Heart left ventricle (tissue), 16 donors: ENCODE measurements at regions not wholly inside any gene's neighbourhood (a gene's known extent, or its start where the extent isn't known, plus 50 kb on each side); places are given as distances from the start of the nearest gene placed in this dataset.

Experiments
- ATAC-seq, 4 donors: fragments of 200-7000 bp; cut with Tn5 transposase; one replicate each; pipeline ENCODE4 v1.9.1; 2020 to 2022; ENCODE audit warnings: moderate library complexity in 4 of 4, mild to moderate bottlenecking in 3 of 4, moderate number of reproducible peaks in 1 of 4
- DNase-seq, 5 donors: peaks; one replicate each; pipeline ENCODE4 v3.0.0-alpha.2; 2020
- H3K27ac ChIP-seq, 12 donors: fragments of 200-600 bp; sonication (generic) in 4 of 12; one replicate each; pipeline versions ENCODE4 v1.5.0 to v1.8.0; 2016 to 2022; ENCODE audit warnings: mild to moderate bottlenecking in 2 of 12
- H3K27me3 ChIP-seq, 9 donors: fragments of 200-600 bp; sonication (generic) in 2 of 9; one replicate each; pipeline versions ENCODE4 v1.5.1 to v1.8.0; 2016 to 2022; ENCODE audit warnings: mild to moderate bottlenecking in 3 of 9
- H3K36me3 ChIP-seq, 9 donors: fragments of 200-600 bp; sonication (generic) in 2 of 9; one replicate each; pipeline versions ENCODE4 v1.5.0 to v1.8.0; 2018 to 2022; ENCODE audit warnings: mild to moderate bottlenecking in 2 of 9
- H3K4me1 ChIP-seq, 12 donors: fragments of 200-600 bp; sonication (generic) in 4 of 12; one replicate each; pipeline versions ENCODE4 v1.5.0 to v1.8.0; 2016 to 2022; ENCODE audit warnings: mild to moderate bottlenecking in 3 of 12
- H3K4me3 ChIP-seq, 12 donors: fragments of 200-600 bp; sonication (generic) in 4 of 12; one replicate each; pipeline versions ENCODE4 v1.5.0 to v1.8.0; 2017 to 2022; ENCODE audit warnings: mild to moderate bottlenecking in 9 of 12, moderate library complexity in 4 of 12
- H3K9me3 ChIP-seq, 12 donors: fragments of 200-600 bp; sonication (generic) in 4 of 12; one replicate each; pipeline versions ENCODE4 v1.5.0 to v1.8.0; 2016 to 2022; ENCODE audit warnings: mild to moderate bottlenecking in 1 of 12
- CTCF ChIP-seq, 12 donors: fragments of 200-600 bp; sonication (generic) in 4 of 12; IDR thresholded peaks; one replicate each; pipeline versions ENCODE4 v1.5.0 to v1.8.0; 2018 to 2022; ENCODE audit warnings: antibody characterized with exemption in 12 of 12, mild to moderate bottlenecking in 5 of 12
- POLR2A ChIP-seq, 2 donors: fragments of 450-650 bp; IDR thresholded peaks; one replicate each; pipeline ENCODE4 v1.6.1; 2017; ENCODE audit warnings: antibody characterized with exemption in 2 of 2, mild to moderate bottlenecking in 2 of 2, moderate library complexity in 2 of 2
- WGBS, 4 donors: extraction: QIAGEN DNeasy Blood & Tissue Kit in 2 of 4; methylation state at CpG; one replicate each; pipeline versions ENCODE4 v1.1.5 to v1.1.7; 2013 to 2018; 5-methylcytosine and 5-hydroxymethylcytosine counted together
- intact Hi-C, 10 donors: fragments of 100-400 bp; cut with DNase I; formaldehyde crosslinking; loops; one replicate each; pipeline versions ENCODE4 v1.11.1 to v1.14.2; 2022
- donor health status: ischemic (EF 13 %, LVEDD 7.1; RV severe dilation, severe dysfunction).
- donor health status: healthy with polysubstance abuse.
- donor health status: DM: no; HTN: yes; CAD: no.
- donor health status: DM: no; HTN: no; CAD: no.
- donor health status: ischemic (EF 25% LVEDD 6.9; RV normal size, moderate dysfunction).
- donor health status: ischemic (EF 25% LVEDD 5.7; RV mildly dilated, moderate dysfunction).
- donor health status: healthy.
- donor health status: DM: yes; HTN: yes; CAD: no.
- donor health status: ischemic (EF 35%, LVEDD 5.7; RV mildly dilated, moderate dysfunction).
- donor health status: nonischemic (EF 11% LVEDD 7.7; RV severe dilation, severe dysfunction).
- donor health status: DM: yes; HTN: yes; CAD: no.
- donor health status: PGD.
- donor health status: ischemic (EF 29% LVEDD 5.4; RV normal size, mild dysfunction).
- donor health status: nonischemic (EF 23%, LVEDD 6.1; RV moderate dilation, normal function).

- intact Hi-C loops: no loop called here
- DNase-seq (no peak), ATAC-seq (no peak)
- H3K36me3 ChIP-seq: no peaks in the 10 kb centered on the region
- no peaks in the 10 kb centered on the region for H3K4me1 ChIP-seq
- no peaks in the 10 kb centered on the region for H3K27me3 ChIP-seq
- WGBS, 4 donors: 69 to 95% (median 92%) methylated on average over 1 of the region's 1 CpG
- no peak overlapping the region for H3K4me3 ChIP-seq
- H3K9me3 ChIP-seq: no peaks in the 10 kb centered on the region
- no peak for TF ChIP-seq POLR2A (IDR thresholded peaks at IDR 0.05)
- no peak overlapping the region for H3K27ac ChIP-seq
Measured at GRCh38 chrX:150052226-150052625, 113.9 kb upstream of the EOLA2 start.

DNA sequence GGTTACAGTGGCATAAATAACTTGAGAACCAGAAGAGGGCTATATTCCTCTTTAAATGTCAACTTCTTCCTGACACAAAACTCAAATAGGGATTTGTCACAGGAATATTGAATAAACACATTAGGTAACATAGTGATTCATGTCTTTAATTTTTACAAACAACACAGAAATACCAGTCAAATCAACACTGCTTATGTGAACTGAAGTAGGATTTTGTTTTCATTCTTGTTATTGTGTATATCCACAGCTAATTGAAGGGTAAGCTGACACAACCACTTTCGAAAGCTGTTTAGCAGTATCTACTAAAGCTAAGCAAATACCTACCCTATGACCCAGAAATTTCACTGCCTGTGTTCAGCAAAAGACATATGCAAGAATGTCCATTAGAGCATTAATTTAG, 120.4 kb upstream of the EOLA2 start:
- TF ChIP-seq POLR2A (IDR thresholded peaks at IDR 0.05) (no peak), CTCF (IDR thresholded peaks at IDR 0.05) (no peak)
- WGBS, 4 donors: 83 to 95% (median 94%) methylated on average over 1 of the region's 1 CpG
- no peaks in the 10 kb centered on the region for H3K9me3 ChIP-seq
- DNase-seq (no peak), ATAC-seq (no peak)
- no peak overlapping the region for H3K27ac ChIP-seq
- H3K4me3 ChIP-seq: no peak overlapping the region
- no peaks in the 10 kb centered on the region for H3K36me3 ChIP-seq
- no peaks in the 10 kb centered on the region for H3K27me3 ChIP-seq
- intact Hi-C loops: no loop called here
- peaks cover 0 to 11% (median 0%) of the 10 kb centered on the region in 12 donors for H3K4me1 ChIP-seq

- Histone ChIP-seq H3K9me3 (no peaks in the 10 kb centered on the region), H3K27me3 (no peaks in the 10 kb centered on the region), H3K36me3 (no peaks in the 10 kb centered on the region), H3K4me3 (no peak overlapping the region), H3K27ac (no peak overlapping the region), H3K4me1 (peaks cover 0 to 17% (median 0%) of the 10 kb centered on the region in 12 donors)
- no peak for ATAC-seq
- intact Hi-C loops: no loop called here
- no peak for DNase-seq
- TF ChIP-seq POLR2A (IDR thresholded peaks at IDR 0.05): no peak
- no peak for TF ChIP-seq CTCF (IDR thresholded peaks at IDR 0.05)
- 84 to 97% (median 91%) methylated on average over 7 of the region's 7 CpGs for WGBS, 4 donors
Measured at GRCh38 chrX:150060406-150060805, 122.1 kb upstream of the EOLA2 start.

DNA sequence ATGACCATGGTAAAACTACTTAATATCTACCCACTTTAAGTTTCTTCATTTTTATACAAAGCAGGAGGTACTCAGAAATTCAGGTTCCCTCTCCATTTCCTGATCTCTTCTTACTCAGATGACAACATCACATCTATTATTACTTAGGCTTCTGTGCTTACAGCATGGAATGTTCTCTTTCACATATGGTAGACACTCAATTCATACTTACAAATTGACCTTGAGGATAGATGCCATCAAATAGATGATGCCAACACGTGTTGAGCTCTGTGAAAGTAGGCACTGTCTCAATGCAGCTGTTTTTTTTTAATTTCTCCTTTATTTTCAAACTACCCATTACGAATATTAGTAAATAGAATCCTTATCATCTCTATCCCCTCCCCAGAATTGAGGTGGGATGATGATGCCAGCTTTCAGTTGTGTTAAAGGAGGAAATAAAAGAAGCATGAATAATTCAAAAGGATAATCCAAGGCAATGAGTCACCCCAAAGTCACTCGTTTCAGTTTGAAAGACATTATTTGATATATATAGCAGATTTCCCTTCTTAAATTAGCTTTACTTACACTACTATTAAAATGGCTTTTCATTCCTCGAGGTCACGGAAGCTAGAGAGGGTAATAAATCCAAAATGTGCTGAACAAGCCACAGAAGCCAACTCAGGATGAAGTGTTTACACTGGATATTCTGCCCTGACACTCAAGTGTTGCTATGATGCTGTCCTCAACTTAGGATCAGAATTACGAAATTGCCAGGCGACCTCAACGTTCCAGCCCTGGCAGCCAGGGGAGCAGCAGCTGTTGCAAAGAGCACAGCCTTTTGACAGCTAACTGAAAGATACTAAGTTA, 124.2 kb upstream of the EOLA2 start:
- Histone ChIP-seq H3K4me1 (peaks cover 0 to 17% (median 0%) of the 10 kb centered on the region in 12 donors), H3K4me3 (no peak overlapping the region), H3K9me3 (no peaks in the 10 kb centered on the region), H3K27ac (no peak overlapping the region), H3K36me3 (no peaks in the 10 kb centered on the region), H3K27me3 (no peaks in the 10 kb centered on the region)
- peak in 2 of 5 donors; percentile 39 to 42 for DNase-seq
- no peak for TF ChIP-seq POLR2A (IDR thresholded peaks at IDR 0.05)
- TF ChIP-seq CTCF (IDR thresholded peaks at IDR 0.05): peak in 1 of 12 donors; percentile 5
- 31 to 45% (median 39%) methylated on average over 8 of the region's 8 CpGs for WGBS, 4 donors
- ATAC-seq: peak; percentile 62 to 81 (median 74)
- intact Hi-C loops: no loop called here

DNA sequence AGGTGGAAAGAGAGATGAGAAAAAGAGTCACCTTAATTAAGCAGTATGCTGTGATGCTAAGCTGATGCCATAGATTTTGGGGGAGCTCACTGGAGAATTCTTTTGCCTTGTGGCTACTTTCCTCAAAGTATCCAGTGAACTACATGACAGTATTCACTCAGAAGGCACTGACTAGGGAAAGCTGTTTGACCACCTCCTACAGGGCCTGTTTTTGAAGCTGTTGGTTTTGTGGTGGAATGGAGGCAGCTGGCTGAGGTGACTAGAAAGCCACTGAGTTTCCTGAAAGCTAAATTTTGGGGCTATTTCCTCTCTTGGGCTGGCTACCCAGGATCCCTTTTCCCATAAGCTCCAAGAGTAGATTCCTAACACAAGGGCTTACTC, 124.8 kb upstream of the EOLA2 start:
- TF ChIP-seq POLR2A (IDR thresholded peaks at IDR 0.05): no peak
- no peak for TF ChIP-seq CTCF (IDR thresholded peaks at IDR 0.05)
- intact Hi-C loops: no loop called here
- Histone ChIP-seq H3K36me3 (no peaks in the 10 kb centered on the region), H3K27ac (no peak overlapping the region), H3K4me1 (peaks cover 0 to 17% (median 0%) of the 10 kb centered on the region in 12 donors), H3K9me3 (no peaks in the 10 kb centered on the region), H3K4me3 (no peak overlapping the region), H3K27me3 (no peaks in the 10 kb centered on the region)
- DNase-seq (no peak), ATAC-seq (no peak)
